ENCODE measurements at regions not wholly inside any gene's neighbourhood (a gene's known extent, or its start where the extent isn't known, plus 50 kb on each side); places are given as distances from the start of the nearest gene placed in this dataset.
"Not testable (repeated sequence)": the region's sequence is repeated elsewhere in the genome, so short reads cannot be mapped to it uniquely, and the experiment has no call there.

DNA sequence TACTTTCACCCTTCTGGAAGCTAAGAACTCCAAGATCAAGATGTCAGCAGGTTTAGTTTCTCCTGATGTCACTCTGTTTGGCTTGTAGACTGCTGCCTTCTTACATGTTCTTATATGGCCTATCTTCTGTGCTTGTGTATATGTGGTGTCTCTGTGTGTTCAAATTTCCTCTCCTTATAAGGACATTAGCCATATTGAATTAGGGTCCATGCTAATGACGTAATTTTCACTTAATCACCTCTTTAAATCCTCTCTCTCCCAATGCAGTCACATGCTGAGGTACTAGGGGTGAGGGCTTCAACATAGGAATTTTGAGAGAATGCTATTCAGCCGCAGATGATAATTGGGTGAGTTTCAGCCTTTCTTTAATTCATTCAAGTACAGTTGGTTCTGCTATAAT, 458.3 kb upstream of the SYT4 start:
- DNase-seq (ENCODE audit: low spot score), result no peak

DNA sequence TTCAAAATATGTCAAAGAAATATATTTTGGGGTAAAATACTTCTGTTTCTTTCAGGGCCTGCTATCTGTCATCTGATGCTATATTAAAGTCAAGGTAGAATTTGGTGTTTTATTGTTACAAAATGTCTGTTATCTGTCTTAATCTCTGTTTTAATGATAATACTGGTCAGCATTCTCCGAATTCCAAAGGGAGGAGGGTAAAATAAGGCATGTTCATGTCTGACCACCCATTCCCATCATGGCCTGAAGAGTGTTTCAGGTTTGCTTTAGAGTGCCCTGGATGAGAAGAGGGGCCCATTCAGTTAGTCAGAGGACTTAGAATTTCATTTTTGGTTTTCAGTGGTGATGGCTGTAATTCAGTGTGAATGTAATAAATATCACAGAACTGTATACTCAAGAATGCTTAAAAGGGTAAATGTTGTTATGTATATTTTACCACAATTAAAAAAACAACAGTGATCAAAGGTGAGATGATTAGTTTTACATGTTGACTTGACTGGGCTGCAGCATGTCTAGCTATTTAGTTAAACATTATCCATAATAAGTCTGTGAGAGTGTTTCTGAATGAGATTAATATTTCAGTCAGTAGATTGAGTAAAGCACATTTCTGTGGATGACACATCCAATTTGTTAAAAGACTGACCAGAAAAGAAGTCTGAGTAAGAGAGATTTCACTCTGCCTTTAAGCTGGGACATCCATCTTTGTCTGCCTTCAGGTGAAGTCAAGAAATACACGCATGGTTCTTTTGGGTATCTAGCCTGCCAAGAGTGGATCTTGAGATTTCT, 467.9 kb upstream of the SYT4 start:
- no peak for DNase-seq (ENCODE audit: low spot score)

DNA sequence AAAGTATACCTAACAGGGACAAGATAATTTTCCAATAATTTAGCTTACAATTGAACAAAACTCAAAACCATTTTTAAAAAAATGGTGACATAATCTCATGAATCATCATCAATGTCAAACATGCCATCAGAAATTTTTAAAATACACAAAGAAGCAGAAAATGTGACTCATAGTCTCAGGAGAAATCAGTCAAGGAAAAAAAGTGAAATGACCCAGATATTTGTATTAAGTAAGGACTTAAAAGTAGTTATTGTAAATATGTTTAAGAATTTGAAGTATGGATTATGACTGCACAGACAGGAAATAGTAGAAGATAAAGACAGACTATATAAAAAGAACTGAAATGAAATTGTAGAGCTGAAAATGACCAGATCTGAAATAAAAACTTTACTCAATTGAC, 473.9 kb upstream of the SYT4 start:
- no peak for DNase-seq (ENCODE audit: low spot score)

DNA sequence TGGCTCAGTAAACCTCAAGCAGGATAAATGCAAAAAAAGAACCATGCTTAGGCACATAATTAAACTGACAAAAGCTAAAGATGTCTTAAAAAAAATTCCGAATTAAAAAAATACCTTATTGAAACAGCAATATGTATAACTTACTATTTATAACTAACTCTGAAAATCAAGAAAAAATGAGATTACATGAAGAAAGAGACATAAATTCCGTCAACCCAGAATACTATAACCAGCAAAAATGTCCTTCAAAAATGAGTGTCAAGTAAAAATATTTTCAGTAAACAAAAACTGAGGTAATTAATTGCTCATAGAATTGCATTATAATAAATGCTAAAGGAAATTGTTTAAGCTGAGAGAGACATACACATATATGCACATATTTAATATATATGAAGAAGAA, 474.5 kb upstream of the SYT4 start:
- no peak for DNase-seq (ENCODE audit: low spot score)

DNA sequence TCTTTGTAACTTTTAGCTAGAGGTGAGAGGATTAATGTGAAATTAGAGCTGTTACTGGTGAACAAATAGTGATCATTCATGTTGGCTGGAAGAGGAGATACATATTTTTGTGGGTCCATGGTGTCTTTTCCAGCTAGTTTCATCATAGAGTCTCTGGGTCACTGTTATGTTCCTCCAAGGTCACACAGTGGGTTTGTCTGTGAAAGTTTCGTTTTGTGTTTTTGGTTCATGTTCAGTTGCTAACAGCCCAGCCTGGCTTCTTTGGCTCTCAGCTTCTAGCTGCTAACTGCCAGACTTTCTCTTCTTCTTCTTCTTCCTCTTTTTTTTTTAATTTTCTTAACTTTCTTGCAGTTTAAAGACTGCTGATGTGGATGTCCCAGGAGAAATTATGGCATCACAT, 480.0 kb upstream of the SYT4 start:
- DNase-seq (ENCODE audit: low spot score), result no peak

DNA sequence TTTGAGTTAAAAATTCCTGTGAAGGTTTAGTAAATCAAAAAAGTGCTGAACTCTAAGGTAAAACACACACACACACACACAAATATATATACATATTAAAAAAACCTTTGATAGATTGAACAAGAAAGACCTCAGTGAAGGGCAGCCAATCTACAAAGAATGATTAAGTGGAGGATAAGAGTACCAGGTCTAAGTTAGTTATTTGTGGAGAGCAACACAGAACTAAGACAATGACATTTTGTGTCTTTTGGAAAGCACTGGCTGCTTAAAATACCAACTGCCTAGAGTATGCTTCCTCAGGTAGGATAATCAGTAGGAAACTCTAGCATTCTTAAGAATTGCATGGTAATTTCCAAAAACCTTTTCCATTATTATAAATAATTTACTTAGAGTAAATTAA, 481.4 kb upstream of the SYT4 start:
- no peak for DNase-seq (ENCODE audit: low spot score)

DNA sequence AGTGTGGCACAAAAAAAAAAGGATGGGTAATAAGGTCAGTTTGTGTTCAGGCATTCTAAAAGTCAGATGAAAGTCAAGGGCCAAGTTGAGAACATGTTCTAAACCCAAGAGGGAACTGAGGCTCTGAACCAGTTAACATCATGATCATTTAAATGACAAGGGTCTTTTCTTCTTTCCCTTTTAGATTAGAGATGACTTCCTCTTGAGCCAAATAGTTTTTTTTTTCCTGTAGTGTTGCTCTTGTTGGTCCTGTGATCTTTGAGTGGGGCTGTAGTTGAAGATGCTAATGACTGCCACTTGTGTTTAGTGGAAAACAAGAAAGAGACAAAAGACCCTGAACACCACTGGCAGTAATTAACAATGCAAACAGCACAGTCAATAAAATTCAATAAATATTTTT, 482.7 kb upstream of the SYT4 start:
- DNase-seq (ENCODE audit: low spot score), result no peak

DNA sequence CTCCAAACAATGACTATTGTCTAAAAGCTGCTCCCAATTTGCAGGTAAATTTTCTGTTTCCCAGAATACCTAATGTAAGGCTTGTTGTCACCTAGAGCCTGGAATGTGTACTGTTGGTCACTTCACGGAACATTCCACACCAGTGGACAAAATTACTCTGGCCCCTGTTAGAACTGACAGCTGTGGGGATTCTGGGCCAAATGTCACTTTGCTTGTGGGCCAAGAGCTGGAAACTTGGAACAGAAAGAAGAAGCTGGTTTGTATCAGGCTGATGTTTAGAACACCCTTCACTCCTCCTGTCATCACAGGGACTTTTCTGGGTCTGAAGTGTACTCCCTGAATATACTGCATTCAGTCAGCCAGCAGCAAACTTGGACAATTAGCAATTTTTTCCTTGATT, 495.6 kb upstream of the SYT4 start:
- no peak for DNase-seq (ENCODE audit: low spot score)

DNA sequence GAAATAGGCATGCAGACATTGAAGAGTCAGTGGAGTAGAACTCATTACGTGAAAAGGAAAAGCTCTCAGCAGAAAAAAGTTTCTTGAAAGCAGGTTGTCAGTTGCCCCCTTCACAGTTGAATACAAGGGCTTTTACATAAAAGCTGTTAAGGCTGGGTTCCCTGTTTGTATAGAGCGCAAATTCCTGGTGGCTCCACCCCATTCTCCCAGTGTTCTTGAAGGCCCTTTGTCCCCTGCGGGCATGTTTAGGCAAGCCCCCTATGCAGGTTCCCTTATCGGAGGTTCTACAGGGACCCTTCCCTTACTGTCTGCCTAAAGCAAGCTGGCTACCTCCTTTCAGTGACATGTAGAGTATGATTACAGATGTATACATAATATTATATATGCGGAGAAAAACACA, 497.2 kb upstream of the SYT4 start:
- DNase-seq (ENCODE audit: low spot score), result no peak

DNA sequence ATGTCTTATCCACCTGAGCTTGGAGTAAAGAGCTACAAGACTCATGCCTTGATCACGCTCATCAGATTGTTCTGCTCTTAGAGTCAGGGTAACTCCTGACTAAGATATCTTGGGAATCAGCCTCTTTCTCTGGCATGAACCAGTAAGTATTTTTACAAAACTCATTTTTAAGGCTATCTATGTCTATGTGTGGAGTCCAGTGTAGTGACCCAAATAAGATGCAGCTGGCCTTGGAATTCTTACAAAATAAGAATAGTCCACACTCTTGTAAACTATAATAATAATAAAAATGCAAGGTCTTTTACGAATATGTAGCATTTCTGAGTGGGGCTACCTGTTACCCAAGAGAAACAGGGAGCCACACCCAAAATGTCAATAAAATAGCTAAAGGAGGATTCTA, 498.3 kb upstream of the SYT4 start:
- DNase-seq (ENCODE audit: low spot score), result no peak

DNA sequence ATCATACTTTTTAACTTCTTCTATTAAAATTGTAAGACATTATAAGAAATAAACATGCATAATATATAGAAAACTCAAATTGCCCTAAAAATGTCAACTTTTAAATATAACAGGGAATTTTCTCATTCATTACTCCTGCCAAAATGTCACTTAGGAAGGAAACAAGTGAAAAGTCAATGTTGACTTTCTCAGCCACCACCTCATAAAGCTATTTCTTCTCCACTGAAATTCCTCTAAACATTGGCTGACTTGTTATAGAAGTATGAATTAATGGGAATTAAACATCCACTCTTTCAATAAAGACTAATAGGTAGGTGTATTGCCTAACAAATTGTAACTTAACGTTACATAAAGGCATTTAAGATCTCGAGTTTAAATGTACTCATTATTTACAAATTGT, 499.7 kb upstream of the SYT4 start:
- no peak for DNase-seq (ENCODE audit: low spot score)

DNA sequence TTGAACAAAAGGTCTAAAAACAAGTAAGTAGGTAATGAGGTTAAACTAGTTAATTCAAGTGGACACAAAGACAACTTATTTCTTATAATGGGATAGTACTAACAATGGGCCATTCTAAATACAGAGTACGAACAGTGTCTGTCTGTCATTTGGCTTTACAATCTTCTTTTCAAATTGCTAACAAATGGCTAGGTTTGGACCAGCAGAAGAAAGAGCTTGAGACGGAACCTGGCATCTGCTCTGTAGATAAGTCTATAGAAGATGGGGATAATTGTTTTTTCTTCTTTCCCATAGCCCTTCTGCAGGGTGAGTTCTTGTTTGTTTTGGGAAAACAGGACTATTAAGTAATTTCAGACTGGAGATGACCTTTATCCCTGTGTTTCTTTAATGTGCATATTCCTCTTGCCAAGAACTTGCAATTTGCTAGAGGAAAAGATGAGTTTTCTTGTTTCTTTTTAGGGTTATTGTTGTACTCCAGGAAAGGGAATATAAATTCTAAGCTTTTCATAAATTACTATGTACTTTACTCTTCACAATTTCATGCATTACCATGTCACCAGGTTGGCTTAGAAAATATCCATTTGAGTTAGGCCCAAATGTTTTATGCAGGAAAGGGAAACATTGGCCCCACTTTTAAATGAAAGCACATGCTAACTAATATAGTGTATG, 500.5 kb upstream of the SYT4 start:
- DNase-seq (ENCODE audit: low spot score), result no peak

DNA sequence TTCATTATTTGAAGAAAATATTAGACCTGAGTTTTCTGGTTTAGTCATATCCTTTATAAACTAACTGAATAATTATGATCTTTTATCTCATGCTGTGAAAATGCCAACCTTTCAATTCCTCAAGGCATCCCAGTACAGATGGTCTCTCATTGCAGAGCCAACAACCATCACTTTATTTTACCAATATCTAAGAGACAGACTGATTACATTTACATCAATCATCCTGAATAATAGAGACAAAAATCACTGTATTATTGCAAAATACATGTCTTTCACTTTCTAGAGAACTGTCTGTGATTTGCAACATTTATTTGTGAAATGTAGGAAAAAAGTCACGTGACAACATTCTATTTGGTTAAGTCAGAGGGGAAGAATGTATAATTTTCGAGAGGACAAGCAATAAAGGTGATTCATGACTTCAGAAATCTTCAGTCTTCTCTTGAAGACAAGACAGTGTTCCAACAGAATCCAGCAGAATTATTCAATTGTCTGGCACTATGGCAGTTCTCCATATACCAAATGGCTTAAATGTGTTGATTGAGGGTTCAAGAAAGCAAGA, 503.6 kb upstream of the SYT4 start:
- no peak for DNase-seq (ENCODE audit: low spot score)

DNA sequence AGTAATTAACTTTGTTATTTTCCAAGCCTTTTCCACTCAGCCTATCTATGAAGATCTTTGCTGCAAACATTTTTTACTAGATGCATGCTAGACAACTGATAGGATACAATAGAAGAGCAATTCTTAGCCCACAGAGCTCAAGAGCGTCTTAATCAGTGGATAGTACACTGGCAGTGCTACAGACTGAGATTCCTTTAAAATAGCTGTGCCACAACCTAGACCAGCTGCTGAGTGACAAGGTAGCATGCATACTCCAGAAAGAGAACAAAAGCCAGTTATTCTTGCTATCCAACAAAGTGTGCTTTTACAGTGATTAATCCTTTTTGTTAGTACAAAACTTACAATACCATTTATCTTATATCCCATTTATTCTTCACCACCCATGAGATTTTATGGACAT, 507.9 kb upstream of the SYT4 start:
- DNase-seq (ENCODE audit: low spot score), result no peak

DNA sequence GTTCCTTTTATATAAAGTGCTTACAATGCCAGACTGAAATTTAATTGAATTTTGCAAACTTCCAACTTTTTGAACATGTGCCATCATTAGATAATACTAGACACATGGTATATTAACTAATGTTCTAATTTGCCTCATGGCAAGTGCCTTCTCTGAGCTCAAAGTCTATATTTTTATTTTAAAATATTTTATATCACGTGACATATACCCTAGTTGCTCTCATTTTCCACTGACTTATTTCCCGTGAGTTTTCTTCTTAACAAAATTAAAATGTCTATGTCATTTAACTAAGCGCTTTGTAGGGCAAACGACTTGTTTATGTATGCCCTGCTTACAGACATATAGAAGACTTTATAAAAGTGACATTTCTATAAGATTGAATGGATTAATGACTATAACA, 509.6 kb upstream of the SYT4 start:
- no peak for DNase-seq (ENCODE audit: low spot score)

DNA sequence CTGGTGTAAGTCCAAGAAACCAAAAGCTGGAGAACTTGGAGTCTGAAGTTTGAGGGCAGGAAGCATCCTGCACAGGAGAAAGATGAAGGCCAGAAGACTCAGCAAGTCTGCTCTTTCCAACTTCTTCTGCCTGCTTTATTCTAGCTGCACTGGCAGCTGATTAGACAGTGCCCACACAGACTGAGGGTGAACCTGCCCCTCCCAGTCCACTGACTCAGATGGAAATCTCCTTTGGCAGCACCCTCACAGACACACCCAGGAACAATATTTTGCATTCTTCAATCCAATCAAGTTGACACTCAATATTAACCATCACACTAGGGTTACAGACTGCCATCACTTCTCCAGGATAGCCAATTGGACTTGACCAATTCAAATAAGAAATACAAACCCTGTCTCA, 510.4 kb upstream of the SYT4 start:
- not testable (repeated sequence) for DNase-seq (ENCODE audit: low spot score)

DNA sequence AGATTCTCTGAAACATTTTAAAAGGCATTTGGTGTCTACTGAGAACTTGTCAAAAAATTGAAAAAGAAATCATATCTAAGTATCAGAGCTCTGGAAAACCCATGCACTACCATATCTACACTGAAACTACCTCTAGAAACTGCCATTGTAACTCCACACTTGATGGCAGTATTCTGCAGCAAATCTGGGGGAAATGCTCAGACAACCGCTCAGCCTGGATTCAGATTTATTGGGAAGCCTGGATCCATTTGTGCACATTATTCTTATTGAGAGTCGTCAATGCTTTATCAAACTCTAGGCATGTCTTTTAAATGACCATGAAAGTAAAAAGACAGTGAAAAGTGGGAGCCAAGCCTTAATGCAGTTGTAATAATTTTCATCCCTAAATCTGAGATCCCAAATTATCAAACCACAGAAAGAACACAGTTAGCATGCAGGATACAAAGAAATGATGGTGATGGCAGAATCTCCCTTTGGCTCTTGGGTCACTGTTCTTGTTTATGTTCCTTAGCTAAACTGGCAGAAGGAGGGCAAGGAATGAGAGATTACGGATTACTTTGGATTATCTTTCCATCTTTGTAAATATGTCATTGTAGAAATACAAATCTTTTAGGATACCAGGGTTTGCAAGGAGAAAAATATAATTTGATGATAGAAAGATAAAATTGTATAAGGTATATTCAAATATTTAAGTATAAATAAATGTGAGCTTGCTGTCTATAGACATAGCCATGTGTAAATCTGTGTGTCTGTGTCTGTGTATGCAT, 512.1 kb upstream of the SYT4 start:
- DNase-seq (ENCODE audit: low spot score), result no peak

DNA sequence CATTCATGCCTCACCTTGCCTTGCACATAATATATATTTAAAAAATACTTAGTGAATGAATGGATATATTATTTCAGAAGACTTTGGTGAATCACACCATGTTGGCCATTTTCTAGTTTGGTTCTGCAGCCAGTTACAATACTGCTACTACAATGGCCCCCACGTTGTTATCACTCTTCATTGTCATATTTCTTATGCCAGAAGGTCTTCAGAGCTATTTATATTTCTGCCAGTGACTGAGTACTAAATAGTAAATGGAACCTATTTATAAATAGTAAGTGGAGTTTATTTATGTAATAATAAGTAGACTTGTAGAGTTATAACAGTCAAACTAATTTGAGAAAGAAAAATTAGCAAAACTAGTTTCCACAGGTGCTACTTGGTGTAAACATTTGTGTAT, 516.6 kb upstream of the SYT4 start:
- DNase-seq (ENCODE audit: low spot score), result no peak

DNA sequence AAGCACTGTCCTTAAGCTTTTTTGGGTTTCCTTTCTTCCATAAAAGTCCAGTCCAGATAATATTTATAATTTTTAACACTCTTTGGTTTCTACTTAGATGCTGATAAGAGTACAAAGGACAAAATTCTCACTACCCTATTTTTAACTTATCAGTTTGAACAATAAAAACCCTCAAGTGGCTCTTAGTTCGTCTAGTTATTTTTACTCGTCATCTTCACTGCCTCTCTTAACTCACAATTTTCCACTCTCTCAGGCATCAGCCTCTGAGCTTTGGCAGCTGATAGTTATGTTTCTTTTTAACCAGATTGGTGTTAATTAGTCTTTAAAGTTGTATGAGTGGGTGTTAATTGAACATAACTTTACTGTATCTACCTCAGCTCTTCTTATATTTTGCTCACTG, 517.1 kb upstream of the SYT4 start:
- no peak for DNase-seq (ENCODE audit: low spot score)

DNA sequence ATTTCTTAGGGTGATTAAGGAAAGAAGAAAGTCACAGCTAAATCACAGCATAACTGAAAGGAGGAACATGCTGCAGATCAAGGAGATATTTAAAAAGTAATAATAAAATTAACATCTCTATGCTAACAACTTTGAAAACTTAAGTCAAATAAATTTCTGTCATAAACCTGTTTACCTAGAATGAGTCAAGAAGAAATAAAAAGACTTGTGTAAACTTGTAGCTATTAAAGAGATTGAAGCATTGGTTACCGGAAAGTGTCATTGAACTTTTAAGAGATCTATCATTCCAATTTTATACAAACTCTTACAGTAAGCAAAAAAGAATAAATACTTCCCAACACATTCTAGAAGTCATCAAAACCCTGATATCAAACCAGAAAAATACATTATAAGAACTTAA, 520.1 kb upstream of the SYT4 start:
- DNase-seq (ENCODE audit: low spot score), result no peak

DNA sequence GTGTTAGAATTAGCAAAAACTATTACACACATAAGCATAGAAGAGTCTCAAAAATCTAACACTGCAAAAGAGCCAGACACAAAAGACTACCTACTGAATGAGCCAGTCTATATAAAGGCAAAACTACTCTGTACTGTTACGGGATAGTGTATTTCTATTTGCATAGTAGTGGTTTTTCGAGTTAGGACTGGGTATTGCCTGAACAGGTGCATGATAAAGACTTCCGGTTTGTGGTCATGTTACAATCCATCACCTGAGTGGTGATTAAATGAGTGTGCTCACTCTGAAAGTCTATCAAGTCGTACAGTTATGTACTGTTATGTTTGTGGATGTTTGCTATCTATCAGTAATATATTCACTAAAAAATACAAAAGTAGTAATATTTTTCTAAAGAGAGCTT, 523.3 kb upstream of the SYT4 start:
- DNase-seq (ENCODE audit: low spot score), result no peak

DNA sequence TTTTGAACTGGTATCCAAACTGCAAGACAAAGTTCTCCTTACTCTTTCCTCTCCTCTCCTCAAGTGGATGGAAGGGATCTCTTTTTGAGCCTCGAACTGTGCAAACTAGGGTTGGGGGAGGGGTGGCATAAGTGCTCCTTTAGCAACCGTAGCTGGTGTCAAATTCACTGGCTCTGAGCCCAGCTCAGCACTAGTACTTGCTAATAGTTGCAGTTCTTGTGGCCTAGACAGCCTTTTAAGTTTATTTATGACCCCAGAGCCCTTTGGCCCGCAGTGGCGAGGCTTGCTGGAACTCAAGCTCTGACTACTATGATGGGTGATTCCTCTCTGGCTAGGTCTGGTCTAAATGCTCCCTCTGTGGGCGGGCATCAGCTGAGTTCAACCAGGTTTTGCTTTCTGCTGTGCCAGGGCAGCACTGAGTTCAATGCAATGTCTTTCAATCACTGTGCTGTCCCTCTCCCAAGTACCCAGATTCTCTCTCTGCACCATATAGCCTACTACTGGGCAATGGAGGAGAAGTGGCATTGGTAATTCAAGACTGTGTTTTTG, 528.4 kb upstream of the SYT4 start:
- no peak for DNase-seq (ENCODE audit: low spot score)

All from ureter (tissue), 1 donor.